ENCODE measurements at regions not wholly inside any gene's neighbourhood (a gene's known extent, or its start where the extent isn't known, plus 50 kb on each side); places are given as distances from the start of the nearest gene placed in this dataset.

- TF ChIP-seq CTCF (conservative IDR thresholded peaks at IDR 0.05 in 1 of 2, IDR thresholded peaks at IDR 0.05 in 1 of 2; ENCODE audit: extremely low read depth in 1 of 2, insufficient read depth in 1 of 2, low read depth in 1 of 2, low read length in 2 of 2) (no peak), EZH2 (IDR thresholded peaks at IDR 0.05; ENCODE audit: borderline replicate concordance, low read length) (no peak)
These were observed 300.0 kb upstream of the TAS2R1 start for GRCh38 chr5:9930156-9930555.

All from mammary epithelial cell (primary cell).